LNCaP clone FGC (cell line): ENCODE measurements at regions not wholly inside any gene's neighbourhood (a gene's known extent, or its start where the extent isn't known, plus 50 kb on each side); places are given as distances from the start of the nearest gene placed in this dataset.

Source experiments
- DNase-seq: peaks from one replicate; pipeline ENCODE4 v3.0.0-alpha.2; 2011; ENCODE audit warnings: low read depth
- H3K4me3 ChIP-seq: 2 replicates; pipeline ENCODE4 v1.5.1; 2011; ENCODE audit warnings: mild to moderate bottlenecking, low read depth, low read length, control low read depth
- CTCF ChIP-seq: IDR thresholded peaks from 2 replicates; pipeline ENCODE4 v1.5.1; 2012; ENCODE audit warnings: mild to moderate bottlenecking; ENCODE audit not compliant: control insufficient read depth, insufficient read depth; ENCODE audit errors: extremely low read depth

GRCh38 chr3:194284351-194284750 lies 66.8 kb downstream of the CPN2 start:
- DNase-seq, result no peak
- no peak overlapping the region for H3K4me3 ChIP-seq
- no peak for TF ChIP-seq CTCF

GRCh38 chr3:194285024-194285849 lies 65.9 kb downstream of the CPN2 start:
- TF ChIP-seq CTCF, result no peak
- no peak overlapping the region for H3K4me3 ChIP-seq
- DNase-seq, result no peak

- no peak overlapping the region for H3K4me3 ChIP-seq
- no peak for TF ChIP-seq CTCF
- DNase-seq, result no peak
Observed at GRCh38 chr3:194285850-194286197, 65.3 kb downstream of the CPN2 start.

GRCh38 chr3:194286375-194287146 lies 64.6 kb downstream of the CPN2 start:
- TF ChIP-seq CTCF, result no peak
- DNase-seq, result no peak
- no peak overlapping the region for H3K4me3 ChIP-seq

GRCh38 chr3:194287374-194287773 lies 63.8 kb downstream of the CPN2 start:
- no peak for DNase-seq
- no peak for TF ChIP-seq CTCF
- no peak overlapping the region for H3K4me3 ChIP-seq

GRCh38 chr3:194287977-194288706 lies 63.0 kb downstream of the CPN2 start:
- DNase-seq, result no peak
- no peak for TF ChIP-seq CTCF
- no peak overlapping the region for H3K4me3 ChIP-seq
